A549 (cell line): ENCODE measurements at regions not wholly inside any gene's neighbourhood (a gene's known extent, or its start where the extent isn't known, plus 50 kb on each side); places are given as distances from the start of the nearest gene placed in this dataset.

Experiments used
- BHLHE40 ChIP-seq: IDR thresholded peaks from 2 replicates; pipeline ENCODE4 v1.6.1; 2012; ENCODE audit warnings: low read depth, low read length, inconsistent platforms
- CHD2 ChIP-seq: fragments of 150-350 bp; IDR thresholded peaks from 2 replicates; pipeline ENCODE4 v1.6.1; 2014; ENCODE audit warnings: low read length; ENCODE audit not compliant: partially characterized antibody
- EP300 ChIP-seq, 2 experiments: fragments of >200 bp; sonication (Bioruptor Twin); formaldehyde crosslinking; IDR thresholded peaks; 2 replicates in 1 of 2; 3 replicates in 1 of 2; pipeline ENCODE4 v1.6.1; 2016 to 2017
- HDAC2 ChIP-seq: fragments of 200-600 bp; sonication (generic); IDR thresholded peaks from 2 replicates; pipeline ENCODE4 v1.6.1; 2016
- JUN ChIP-seq, 2 experiments: fragments of >200 bp; sonication (Bioruptor Twin); formaldehyde crosslinking; IDR thresholded peaks; 2 replicates in 1 of 2; 3 replicates in 1 of 2; pipeline ENCODE4 v1.6.1; 2016 to 2017
- KDM1A ChIP-seq: fragments of 200-600 bp; sonication (generic); IDR thresholded peaks from 2 replicates; pipeline ENCODE4 v1.6.1; 2016; ENCODE audit warnings: low read depth, mild to moderate bottlenecking
- PHF8 ChIP-seq: fragments of 200-600 bp; sonication (generic); IDR thresholded peaks from 2 replicates; pipeline ENCODE4 v1.6.1; 2016; ENCODE audit warnings: low read depth, mild to moderate bottlenecking, antibody characterized with exemption, moderate library complexity, borderline replicate concordance
- POLR2A ChIP-seq: IDR thresholded peaks from 2 replicates; pipeline ENCODE4 v1.6.1; 2012; ENCODE audit warnings: mild to moderate bottlenecking, low read length
- RAD21 ChIP-seq, 2 experiments: fragments of >200 bp in 1 of 2; sonication (Bioruptor Twin) in 1 of 2; formaldehyde crosslinking in 1 of 2; IDR thresholded peaks in 1 of 2; conservative IDR thresholded peaks in 1 of 2; 2 replicates in 1 of 2; 3 replicates in 1 of 2; pipeline ENCODE4 v1.6.1; 2012 to 2018; ENCODE audit warnings: inconsistent platforms in 1 of 2
- SMC3 ChIP-seq: fragments of >200 bp; sonication (Bioruptor Twin); formaldehyde crosslinking; IDR thresholded peaks from 3 replicates; pipeline ENCODE4 v1.6.1; 2018; ENCODE audit warnings: inconsistent platforms
- ZNF302 ChIP-seq: fragments of 250-450 bp; sonication (Bioruptor Pico); IDR thresholded peaks from 2 replicates; pipeline ENCODE4 v1.9.0; 2021; ENCODE audit warnings: inconsistent platforms, mild to moderate bottlenecking, moderate library complexity
- TF ChIP-seq, protein P1 (sequence below): fragments of >200 bp; sonication (Bioruptor Twin); formaldehyde crosslinking; IDR thresholded peaks from 3 replicates; pipeline ENCODE4 v1.5.1; 2016

DNA sequence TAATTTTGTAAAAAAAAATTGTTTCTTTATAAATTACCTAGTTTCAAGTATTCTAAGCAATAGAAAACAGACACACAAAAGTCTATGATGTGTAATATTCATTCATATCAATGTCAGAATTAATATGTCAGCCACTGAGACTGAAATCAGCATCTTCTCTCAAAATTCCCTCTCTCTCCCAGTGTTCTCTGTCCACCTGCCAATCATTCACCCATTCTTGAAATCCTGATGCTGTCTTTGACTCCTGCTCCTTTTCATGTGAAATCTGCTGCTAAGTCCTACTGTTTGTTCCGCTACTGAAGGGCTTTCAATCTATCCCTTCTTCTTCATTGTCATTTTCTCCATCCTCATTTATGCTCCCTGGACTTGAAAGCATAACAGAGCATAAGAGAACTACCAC is 257.9 kb downstream of the SATB2 start:
- TF ChIP-seq RAD21 (conservative IDR thresholded peaks at IDR 0.05 in 1 of 2, IDR thresholded peaks at IDR 0.05 in 1 of 2) (no peak), PHF8 (no peak), HDAC2 (no peak), POLR2A (no peak), EP300 (IDR thresholded peaks at IDR 0.05) (no peak), JUN (IDR thresholded peaks at IDR 0.05) (no peak), ZNF302 (no peak), BHLHE40 (no peak), KDM1A (no peak), CHD2 (no peak), SMC3 (no peak)
- TF ChIP-seq, protein P1, sequence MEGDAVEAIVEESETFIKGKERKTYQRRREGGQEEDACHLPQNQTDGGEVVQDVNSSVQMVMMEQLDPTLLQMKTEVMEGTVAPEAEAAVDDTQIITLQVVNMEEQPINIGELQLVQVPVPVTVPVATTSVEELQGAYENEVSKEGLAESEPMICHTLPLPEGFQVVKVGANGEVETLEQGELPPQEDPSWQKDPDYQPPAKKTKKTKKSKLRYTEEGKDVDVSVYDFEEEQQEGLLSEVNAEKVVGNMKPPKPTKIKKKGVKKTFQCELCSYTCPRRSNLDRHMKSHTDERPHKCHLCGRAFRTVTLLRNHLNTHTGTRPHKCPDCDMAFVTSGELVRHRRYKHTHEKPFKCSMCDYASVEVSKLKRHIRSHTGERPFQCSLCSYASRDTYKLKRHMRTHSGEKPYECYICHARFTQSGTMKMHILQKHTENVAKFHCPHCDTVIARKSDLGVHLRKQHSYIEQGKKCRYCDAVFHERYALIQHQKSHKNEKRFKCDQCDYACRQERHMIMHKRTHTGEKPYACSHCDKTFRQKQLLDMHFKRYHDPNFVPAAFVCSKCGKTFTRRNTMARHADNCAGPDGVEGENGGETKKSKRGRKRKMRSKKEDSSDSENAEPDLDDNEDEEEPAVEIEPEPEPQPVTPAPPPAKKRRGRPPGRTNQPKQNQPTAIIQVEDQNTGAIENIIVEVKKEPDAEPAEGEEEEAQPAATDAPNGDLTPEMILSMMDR: no peak
